Activated naive CD4-positive, alpha-beta T cell (primary cell): ENCODE measurements at regions not wholly inside any gene's neighbourhood (a gene's known extent, or its start where the extent isn't known, plus 50 kb on each side); places are given as distances from the start of the nearest gene placed in this dataset.

ENCODE experiments used
- DNase-seq, 4 experiments: peaks; one replicate each; lab custom pipeline; 2025; lab: John Stamatoyannopoulos, UW

- DNase-seq: no peak
Observed at GRCh38 chr7:98679741-98680140, 62.7 kb downstream of the NPTX2 start.

- DNase-seq: no peak
Observed at GRCh38 chr7:98681511-98681910, 64.4 kb downstream of the NPTX2 start.

GRCh38 chr7:98681951-98682350 lies 64.9 kb downstream of the NPTX2 start:
- DNase-seq: no peak

- no peak for DNase-seq
Observed at GRCh38 chr7:98683514-98683913, 66.4 kb downstream of the NPTX2 start.

- DNase-seq: no peak
Observed at GRCh38 chr7:98685541-98685940, 68.5 kb downstream of the NPTX2 start.

- no peak for DNase-seq
Observed at GRCh38 chr7:98686466-98687080, 69.5 kb downstream of the NPTX2 start.

- no peak for DNase-seq
Observed at GRCh38 chr7:98687111-98687751, 70.1 kb downstream of the NPTX2 start.

GRCh38 chr7:98691619-98692018 lies 74.5 kb downstream of the NPTX2 start:
- DNase-seq: no peak

- DNase-seq: no peak
Observed at GRCh38 chr7:98697083-98697482, 80.0 kb downstream of the NPTX2 start.

- DNase-seq: no peak
Observed at GRCh38 chr7:98697485-98698240, 80.6 kb downstream of the NPTX2 start.

GRCh38 chr7:98698976-98699375 lies 81.9 kb downstream of the NPTX2 start:
- no peak for DNase-seq

- no peak for DNase-seq
Observed at GRCh38 chr7:98700533-98700932, 83.4 kb downstream of the NPTX2 start.

GRCh38 chr7:98701372-98701771 lies 84.3 kb downstream of the NPTX2 start:
- no peak for DNase-seq

- no peak for DNase-seq
Observed at GRCh38 chr7:98702021-98702420, 84.9 kb downstream of the NPTX2 start.

- no peak for DNase-seq
Observed at GRCh38 chr7:98703916-98704315, 86.8 kb downstream of the NPTX2 start.

GRCh38 chr7:98705626-98706025 lies 88.5 kb downstream of the NPTX2 start:
- no peak for DNase-seq

- no peak for DNase-seq
Observed at GRCh38 chr7:98707076-98707475, 90.0 kb downstream of the NPTX2 start.

- no peak for DNase-seq
Observed at GRCh38 chr7:98711945-98712344, 94.9 kb downstream of the NPTX2 start.

GRCh38 chr7:98713165-98713810 lies 96.2 kb downstream of the NPTX2 start:
- no peak for DNase-seq

- DNase-seq: no peak
Observed at GRCh38 chr7:98719396-98719795, 102.3 kb downstream of the NPTX2 start.

- no peak for DNase-seq
Observed at GRCh38 chr7:98722402-98722801, 105.3 kb downstream of the NPTX2 start.

- DNase-seq: no peak
Observed at GRCh38 chr7:98724591-98724990, 107.5 kb downstream of the NPTX2 start.
